SK-N-MC (cell line): ENCODE measurements at regions not wholly inside any gene's neighbourhood (a gene's known extent, or its start where the extent isn't known, plus 50 kb on each side); places are given as distances from the start of the nearest gene placed in this dataset.

Experiments used
- EZH2 ChIP-seq: fragments of 200-600 bp; sonication (generic); IDR thresholded peaks from one replicate; pipeline ENCODE4 v1.6.1; 2017; ENCODE audit warnings: antibody characterized with exemption
- FOXP2 ChIP-seq: optimal IDR thresholded peaks from 2 replicates; pipeline ENCODE3; 2011; ENCODE audit warnings: mild to moderate bottlenecking, moderate library complexity; ENCODE audit not compliant: insufficient read depth; ENCODE audit errors: extremely low read length, control extremely low read depth
- POLR2AphosphoS5 ChIP-seq: IDR thresholded peaks from 2 replicates; pipeline ENCODE4 v1.6.1; 2012; ENCODE audit warnings: mild to moderate bottlenecking, low read depth, low read length, borderline replicate concordance

DNA sequence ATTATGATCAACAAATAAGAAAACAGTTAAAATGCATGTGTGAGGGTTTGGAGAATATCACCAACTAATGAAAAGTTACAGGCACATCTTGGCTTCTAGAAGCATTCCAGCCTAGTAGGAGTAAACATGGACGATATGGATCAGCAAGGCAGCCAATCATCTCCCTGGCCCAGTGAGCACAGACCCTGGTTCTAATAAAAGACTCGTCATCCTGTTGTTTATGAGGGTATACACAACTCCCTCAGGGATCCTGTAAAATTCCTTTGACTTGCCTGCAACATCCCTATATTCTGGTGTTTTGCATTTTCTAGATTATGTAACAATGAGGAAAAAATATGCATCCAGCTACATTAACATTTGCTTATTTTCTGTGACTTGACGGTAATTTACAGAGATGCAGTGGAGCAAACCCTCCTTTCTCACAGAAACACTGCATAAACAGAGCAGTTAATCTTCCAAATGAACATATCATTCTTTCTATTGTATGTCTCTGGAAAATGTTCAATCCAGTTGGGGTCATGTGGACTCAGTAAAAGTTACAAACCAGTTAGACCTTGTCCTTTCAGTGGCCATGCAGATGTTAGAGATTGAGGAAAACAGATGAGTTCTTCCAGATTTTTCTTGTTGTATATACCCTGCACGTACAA lies 88.9 kb upstream of the NDP start:
- TF ChIP-seq POLR2AphosphoS5 (no peak), EZH2 (no peak), FOXP2 (no peak)
